HepG2 (cell line): ENCODE measurements at regions not wholly inside any gene's neighbourhood (a gene's known extent, or its start where the extent isn't known, plus 50 kb on each side); places are given as distances from the start of the nearest gene placed in this dataset.

Experiments
- GATAD1 ChIP-seq: IDR thresholded peaks from 2 replicates; pipeline ENCODE4 v1.6.1; 2016; ENCODE audit warnings: missing genetic modification reagents, missing compliant biosample characterization
- MAFG ChIP-seq: sonication (generic); formaldehyde crosslinking; IDR thresholded peaks from 2 replicates; pipeline ENCODE4 v1.5.1; 2020; ENCODE audit warnings: mild to moderate bottlenecking, missing genetic modification reagents
- NFE2L2 ChIP-seq: fragments of 150-350 bp; IDR thresholded peaks from 2 replicates; pipeline ENCODE4 v1.6.1; 2014; ENCODE audit warnings: low read length
- RNF2 ChIP-seq: fragments of 450-650 bp; conservative IDR thresholded peaks from 2 replicates; pipeline ENCODE4 v1.6.1; 2016; ENCODE audit warnings: low read depth
- TP53 ChIP-seq: sonication (generic); formaldehyde crosslinking; conservative IDR thresholded peaks from 2 replicates; pipeline ENCODE4 v1.4.0; 2020; ENCODE audit warnings: missing genetic modification reagents
- ZBTB21 ChIP-seq: sonication (generic); formaldehyde crosslinking; IDR thresholded peaks from 2 replicates; pipeline ENCODE4 v1.4.0; 2020; ENCODE audit warnings: missing genetic modification reagents
- ZBTB8A ChIP-seq: sonication (generic); formaldehyde crosslinking; IDR thresholded peaks from 2 replicates; pipeline ENCODE4 v1.4.0; 2020; ENCODE audit warnings: mild to moderate bottlenecking, low read depth, missing genetic modification reagents, borderline replicate concordance
- ZMYM3 ChIP-seq: sonication (generic); formaldehyde crosslinking; IDR thresholded peaks from 2 replicates; pipeline ENCODE4 v1.5.1; 2020; ENCODE audit warnings: mild to moderate bottlenecking, missing genetic modification reagents
- ZNF558 ChIP-seq: sonication (generic); formaldehyde crosslinking; IDR thresholded peaks from 2 replicates; pipeline ENCODE4 v1.9.0; 2022; ENCODE audit warnings: mild to moderate bottlenecking, missing genetic modification reagents, borderline replicate concordance
- ZNF713 ChIP-seq: sonication (generic); formaldehyde crosslinking; IDR thresholded peaks from 2 replicates; pipeline ENCODE4 v1.4.0; 2020; ENCODE audit warnings: mild to moderate bottlenecking, missing genetic modification reagents
- ZNF841 ChIP-seq: sonication (generic); formaldehyde crosslinking; IDR thresholded peaks from 2 replicates; pipeline ENCODE4 v1.8.1; 2023; ENCODE audit warnings: missing genetic modification reagents, borderline replicate concordance
- TF ChIP-seq, protein P1 (sequence below): sonication (generic); formaldehyde crosslinking; IDR thresholded peaks from 2 replicates; pipeline ENCODE4 v1.5.0; 2020; ENCODE audit warnings: mild to moderate bottlenecking, missing genetic modification reagents, borderline replicate concordance
- TF ChIP-seq, protein P2 (sequence below): sonication (generic); IDR thresholded peaks from 2 replicates; pipeline ENCODE4 v1.6.1; 2016; ENCODE audit warnings: low read depth, borderline replicate concordance
- TF ChIP-seq, protein P3 (sequence below): sonication (generic); formaldehyde crosslinking; IDR thresholded peaks from 2 replicates; pipeline ENCODE4 v1.5.1; 2020; ENCODE audit warnings: mild to moderate bottlenecking, missing genetic modification reagents
- TF ChIP-seq, protein P4 (sequence below): sonication (generic); formaldehyde crosslinking; IDR thresholded peaks from 2 replicates; pipeline ENCODE4 v1.8.0; 2022; ENCODE audit warnings: missing genetic modification reagents, low read depth, mild to moderate bottlenecking, borderline replicate concordance

DNA sequence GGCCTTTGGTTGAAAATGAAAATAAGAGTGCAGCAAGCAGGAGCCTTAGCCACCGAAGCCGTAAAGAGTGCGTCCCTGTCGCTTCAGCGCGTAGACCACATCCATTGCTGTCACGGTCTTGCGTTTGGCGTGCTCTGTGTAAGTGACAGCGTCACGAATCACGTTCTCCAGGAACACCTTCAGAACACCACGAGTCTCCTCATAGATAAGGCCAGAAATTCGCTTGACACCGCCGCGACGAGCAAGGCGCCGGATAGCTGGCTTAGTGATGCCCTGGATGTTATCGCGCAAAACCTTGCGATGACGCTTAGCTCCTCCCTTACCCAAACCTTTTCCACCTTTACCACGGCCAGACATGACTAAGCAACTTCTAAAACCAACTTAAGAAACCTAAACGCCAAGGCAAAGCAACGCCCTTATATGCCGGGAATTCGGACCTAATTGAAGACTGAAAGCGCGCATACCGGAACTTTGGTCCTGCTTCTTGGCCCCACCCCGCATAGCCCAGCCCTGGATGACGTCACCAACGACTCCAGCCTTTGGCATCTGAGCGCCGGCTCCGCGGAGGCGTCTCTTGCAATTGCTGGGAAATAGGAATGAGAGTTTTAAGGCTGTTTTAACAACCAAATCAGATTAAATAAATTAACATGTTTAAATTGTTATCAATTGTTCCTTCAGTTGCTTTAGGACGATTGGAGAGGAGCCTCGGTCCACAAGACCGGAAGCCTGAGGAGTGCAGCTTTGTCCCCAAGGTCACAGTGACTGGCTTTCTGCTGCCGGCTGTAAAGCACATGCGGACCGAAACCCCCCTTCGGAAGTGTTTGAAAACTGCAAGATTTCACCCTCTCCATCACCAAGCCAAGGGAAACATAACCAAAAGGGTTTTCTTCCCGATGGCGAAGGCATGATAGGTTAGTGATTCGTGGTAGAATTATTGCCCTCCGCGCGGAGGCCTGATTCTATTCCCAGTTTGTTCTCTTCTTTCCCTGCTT is 79.6 kb upstream of the BTN3A2 start (continued):
- TF ChIP-seq, protein P1, sequence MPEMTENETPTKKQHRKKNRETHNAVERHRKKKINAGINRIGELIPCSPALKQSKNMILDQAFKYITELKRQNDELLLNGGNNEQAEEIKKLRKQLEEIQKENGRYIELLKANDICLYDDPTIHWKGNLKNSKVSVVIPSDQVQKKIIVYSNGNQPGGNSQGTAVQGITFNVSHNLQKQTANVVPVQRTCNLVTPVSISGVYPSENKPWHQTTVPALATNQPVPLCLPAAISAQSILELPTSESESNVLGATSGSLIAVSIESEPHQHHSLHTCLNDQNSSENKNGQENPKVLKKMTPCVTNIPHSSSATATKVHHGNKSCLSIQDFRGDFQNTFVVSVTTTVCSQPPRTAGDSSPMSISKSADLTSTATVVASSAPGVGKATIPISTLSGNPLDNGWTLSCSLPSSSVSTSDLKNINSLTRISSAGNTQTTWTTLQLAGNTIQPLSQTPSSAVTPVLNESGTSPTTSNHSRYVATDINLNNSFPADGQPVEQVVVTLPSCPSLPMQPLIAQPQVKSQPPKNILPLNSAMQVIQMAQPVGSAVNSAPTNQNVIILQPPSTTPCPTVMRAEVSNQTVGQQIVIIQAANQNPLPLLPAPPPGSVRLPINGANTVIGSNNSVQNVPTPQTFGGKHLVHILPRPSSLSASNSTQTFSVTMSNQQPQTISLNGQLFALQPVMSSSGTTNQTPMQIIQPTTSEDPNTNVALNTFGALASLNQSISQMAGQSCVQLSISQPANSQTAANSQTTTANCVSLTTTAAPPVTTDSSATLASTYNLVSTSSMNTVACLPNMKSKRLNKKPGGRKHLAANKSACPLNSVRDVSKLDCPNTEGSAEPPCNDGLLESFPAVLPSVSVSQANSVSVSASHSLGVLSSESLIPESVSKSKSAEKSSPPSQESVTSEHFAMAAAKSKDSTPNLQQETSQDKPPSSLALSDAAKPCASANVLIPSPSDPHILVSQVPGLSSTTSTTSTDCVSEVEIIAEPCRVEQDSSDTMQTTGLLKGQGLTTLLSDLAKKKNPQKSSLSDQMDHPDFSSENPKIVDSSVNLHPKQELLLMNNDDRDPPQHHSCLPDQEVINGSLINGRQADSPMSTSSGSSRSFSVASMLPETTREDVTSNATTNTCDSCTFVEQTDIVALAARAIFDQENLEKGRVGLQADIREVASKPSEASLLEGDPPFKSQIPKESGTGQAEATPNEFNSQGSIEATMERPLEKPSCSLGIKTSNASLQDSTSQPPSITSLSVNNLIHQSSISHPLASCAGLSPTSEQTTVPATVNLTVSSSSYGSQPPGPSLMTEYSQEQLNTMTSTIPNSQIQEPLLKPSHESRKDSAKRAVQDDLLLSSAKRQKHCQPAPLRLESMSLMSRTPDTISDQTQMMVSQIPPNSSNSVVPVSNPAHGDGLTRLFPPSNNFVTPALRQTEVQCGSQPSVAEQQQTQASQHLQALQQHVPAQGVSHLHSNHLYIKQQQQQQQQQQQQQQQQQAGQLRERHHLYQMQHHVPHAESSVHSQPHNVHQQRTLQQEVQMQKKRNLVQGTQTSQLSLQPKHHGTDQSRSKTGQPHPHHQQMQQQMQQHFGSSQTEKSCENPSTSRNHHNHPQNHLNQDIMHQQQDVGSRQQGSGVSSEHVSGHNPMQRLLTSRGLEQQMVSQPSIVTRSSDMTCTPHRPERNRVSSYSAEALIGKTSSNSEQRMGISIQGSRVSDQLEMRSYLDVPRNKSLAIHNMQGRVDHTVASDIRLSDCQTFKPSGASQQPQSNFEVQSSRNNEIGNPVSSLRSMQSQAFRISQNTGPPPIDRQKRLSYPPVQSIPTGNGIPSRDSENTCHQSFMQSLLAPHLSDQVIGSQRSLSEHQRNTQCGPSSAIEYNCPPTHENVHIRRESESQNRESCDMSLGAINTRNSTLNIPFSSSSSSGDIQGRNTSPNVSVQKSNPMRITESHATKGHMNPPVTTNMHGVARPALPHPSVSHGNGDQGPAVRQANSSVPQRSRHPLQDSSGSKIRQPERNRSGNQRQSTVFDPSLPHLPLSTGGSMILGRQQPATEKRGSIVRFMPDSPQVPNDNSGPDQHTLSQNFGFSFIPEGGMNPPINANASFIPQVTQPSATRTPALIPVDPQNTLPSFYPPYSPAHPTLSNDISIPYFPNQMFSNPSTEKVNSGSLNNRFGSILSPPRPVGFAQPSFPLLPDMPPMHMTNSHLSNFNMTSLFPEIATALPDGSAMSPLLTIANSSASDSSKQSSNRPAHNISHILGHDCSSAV (CRISPR knock-in tag) = no peak
- peak; percentile 76 for TF ChIP-seq GATAD1
- TF ChIP-seq ZNF558 (CRISPR knock-in tag) = peak; percentile 88; the same call in 1 of the 2 replicates
- TF ChIP-seq, protein P2, sequence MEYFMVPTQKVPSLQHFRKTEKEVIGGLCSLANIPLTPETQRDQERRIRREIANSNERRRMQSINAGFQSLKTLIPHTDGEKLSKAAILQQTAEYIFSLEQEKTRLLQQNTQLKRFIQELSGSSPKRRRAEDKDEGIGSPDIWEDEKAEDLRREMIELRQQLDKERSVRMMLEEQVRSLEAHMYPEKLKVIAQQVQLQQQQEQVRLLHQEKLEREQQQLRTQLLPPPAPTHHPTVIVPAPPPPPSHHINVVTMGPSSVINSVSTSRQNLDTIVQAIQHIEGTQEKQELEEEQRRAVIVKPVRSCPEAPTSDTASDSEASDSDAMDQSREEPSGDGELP = no peak
- TF ChIP-seq NFE2L2 = peak; percentile 72
- TF ChIP-seq MAFG = peak; percentile 53; the same call in 1 of the 2 replicates
- TF ChIP-seq TP53 (CRISPR knock-in tag) = 0 out of 2 replicates have a peak, but pooled peaks have one; percentile 88
- TF ChIP-seq, protein P3, sequence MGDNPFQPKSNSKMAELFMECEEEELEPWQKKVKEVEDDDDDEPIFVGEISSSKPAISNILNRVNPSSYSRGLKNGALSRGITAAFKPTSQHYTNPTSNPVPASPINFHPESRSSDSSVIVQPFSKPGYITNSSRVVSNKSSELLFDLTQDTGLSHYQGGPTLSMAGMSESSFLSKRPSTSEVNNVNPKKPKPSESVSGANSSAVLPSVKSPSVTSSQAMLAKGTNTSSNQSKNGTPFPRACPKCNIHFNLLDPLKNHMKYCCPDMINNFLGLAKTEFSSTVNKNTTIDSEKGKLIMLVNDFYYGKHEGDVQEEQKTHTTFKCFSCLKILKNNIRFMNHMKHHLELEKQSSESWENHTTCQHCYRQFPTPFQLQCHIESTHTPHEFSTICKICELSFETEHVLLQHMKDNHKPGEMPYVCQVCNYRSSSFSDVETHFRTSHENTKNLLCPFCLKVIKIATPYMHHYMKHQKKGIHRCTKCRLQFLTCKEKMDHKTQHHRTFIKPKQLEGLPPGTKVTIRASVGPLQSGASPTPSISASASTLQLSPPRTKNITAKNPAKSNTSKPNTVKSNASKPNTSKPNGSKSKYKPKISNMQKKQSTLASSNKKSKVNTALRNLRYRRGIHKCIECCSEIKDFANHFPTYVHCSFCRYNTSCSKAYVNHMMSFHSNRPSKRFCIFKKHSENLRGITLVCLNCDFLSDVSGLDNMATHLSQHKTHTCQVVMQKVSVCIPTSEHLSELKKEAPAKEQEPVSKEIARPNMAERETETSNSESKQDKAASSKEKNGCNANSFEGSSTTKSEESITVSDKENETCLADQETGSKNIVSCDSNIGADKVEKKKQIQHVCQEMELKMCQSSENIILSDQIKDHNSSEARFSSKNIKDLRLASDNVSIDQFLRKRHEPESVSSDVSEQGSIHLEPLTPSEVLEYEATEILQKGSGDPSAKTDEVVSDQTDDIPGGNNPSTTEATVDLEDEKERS (CRISPR knock-in tag) = peak; percentile 95
- no peak for TF ChIP-seq ZNF713
- no peak for TF ChIP-seq ZNF841
- TF ChIP-seq ZMYM3 = 0 out of 2 replicates have a peak, but pooled peaks have one; percentile 7
- TF ChIP-seq ZBTB21 (CRISPR knock-in tag) = peak; percentile 87
- no peak; the same call in 1 of the 2 replicates for TF ChIP-seq ZBTB8A
- TF ChIP-seq, protein P4, sequence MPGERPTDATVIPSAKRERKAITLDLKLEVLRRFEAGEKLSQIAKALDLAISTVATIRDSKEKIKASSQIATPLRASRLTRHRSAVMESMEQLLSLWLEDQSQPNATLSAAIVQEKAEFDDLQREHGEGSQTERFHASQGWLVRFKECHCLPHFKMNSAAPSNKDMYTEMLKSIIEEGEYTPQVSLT (CRISPR knock-in tag) = no peak
- TF ChIP-seq RNF2 = 0 out of 2 replicates have a peak, but pooled peaks have one; percentile 26
